Activated naive CD4-positive, alpha-beta T cell treated with anti-CD3 and anti-CD28 coated beads for 36 hours (primary cell): ENCODE measurements at regions not wholly inside any gene's neighbourhood (a gene's known extent, or its start where the extent isn't known, plus 50 kb on each side); places are given as distances from the start of the nearest gene placed in this dataset.

Experiments used
- CTCF ChIA-PET: fragments of 350-600 bp; sonication (Branson Sonifier 250); formaldehyde crosslinking; loops from one replicate; lab custom pipeline; 2021; ENCODE audit warnings: antibody characterized with exemption; lab: Charles Lee
- DNase-seq: peaks from one replicate; pipeline ENCODE4 v3.0.0-alpha.2; 2020
- H3K27ac Mint-ChIP-seq: one replicate; pipeline ENCODE4 v1.8.0; 2021; ENCODE audit warnings: mild to moderate bottlenecking, mixed read lengths
- H3K27me3 Mint-ChIP-seq: one replicate; pipeline ENCODE4 v1.8.0; 2021; ENCODE audit warnings: low read depth, mixed read lengths
- H3K36me3 Mint-ChIP-seq: one replicate; pipeline ENCODE4 v1.8.0; 2021; ENCODE audit warnings: low read depth, mixed read lengths
- H3K4me1 Mint-ChIP-seq: one replicate; pipeline ENCODE4 v1.8.0; 2021; ENCODE audit warnings: low read depth, mixed read lengths
- H3K4me3 Mint-ChIP-seq: one replicate; pipeline ENCODE4 v1.8.0; 2021; ENCODE audit warnings: mild to moderate bottlenecking, moderate library complexity, mixed read lengths
- H3K9me3 Mint-ChIP-seq: one replicate; pipeline ENCODE4 v1.8.0; 2021; ENCODE audit warnings: mixed read lengths
- intact Hi-C: fragments of 100-400 bp; cut with micrococcal nuclease; formaldehyde crosslinking; loops from one replicate; pipeline ENCODE4 v1.15.1; 2023

DNA sequence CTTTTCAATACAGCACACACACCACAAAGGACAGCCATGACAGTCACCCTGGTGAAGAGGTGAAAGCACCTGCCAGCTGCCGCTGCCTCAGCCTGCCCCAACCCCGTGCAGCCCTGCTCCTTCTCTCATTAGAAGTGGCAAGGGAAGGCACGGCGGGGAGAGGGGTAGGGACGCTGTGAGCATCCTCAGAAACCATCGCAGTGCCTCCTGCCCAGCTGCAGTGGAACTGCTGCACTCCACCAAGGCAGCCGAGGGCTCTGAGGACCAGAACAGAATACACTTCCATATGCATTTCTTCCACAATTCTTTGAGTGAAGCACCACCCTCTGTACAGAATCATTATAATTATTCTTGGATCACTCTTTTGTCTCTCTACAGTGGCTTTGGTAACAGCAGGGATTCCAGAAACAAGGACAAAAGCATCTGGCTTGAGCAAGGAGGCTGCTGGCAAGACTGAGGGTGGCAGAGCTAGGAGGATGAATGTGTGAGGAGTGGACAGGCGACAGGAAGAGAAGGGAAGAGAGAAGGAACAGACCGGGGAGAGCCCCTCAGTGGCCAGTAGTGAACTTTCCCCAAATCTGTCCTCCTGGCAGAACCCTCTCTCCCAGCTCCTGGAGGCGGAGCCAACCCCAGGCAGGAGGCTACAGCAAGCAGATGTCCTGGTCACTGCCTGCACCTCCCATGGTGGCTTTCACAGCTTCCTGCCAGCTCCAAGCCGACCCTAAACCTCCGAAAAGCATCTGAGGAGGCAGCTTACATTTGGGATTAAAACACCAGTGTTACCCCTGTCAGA is 73.2 kb downstream of the MTNR1A start:
- DNase-seq = no peak
- H3K4me3 Mint-ChIP-seq = no peak overlapping the region
- intact Hi-C loops = no loop called here
- H3K27ac Mint-ChIP-seq = no peak overlapping the region
- CTCF ChIA-PET = interaction anchor here (0.6 kb wide), 1 partner anchor 158 kb away, joined by 3 read pairs; no protein-coding TSS in a partner anchor
- peaks cover 4% of the 10 kb centered on the region for H3K9me3 Mint-ChIP-seq
- no peaks in the 10 kb centered on the region for H3K36me3 Mint-ChIP-seq
- no peaks in the 10 kb centered on the region for H3K4me1 Mint-ChIP-seq
- peaks cover 3% of the 10 kb centered on the region for H3K27me3 Mint-ChIP-seq

- Mint-ChIP-seq H3K4me3 (no peak overlapping the region), H3K36me3 (no peaks in the 10 kb centered on the region), H3K27ac (no peak overlapping the region), H3K27me3 (peaks cover 9% of the 10 kb centered on the region), H3K4me1 (no peaks in the 10 kb centered on the region), H3K9me3 (no peaks in the 10 kb centered on the region)
- CTCF ChIA-PET = no interaction called here
- intact Hi-C loops = no loop called here
- DNase-seq = no peak
These were observed 80.2 kb downstream of the MTNR1A start for GRCh38 chr4:186475202-186475601.

DNA sequence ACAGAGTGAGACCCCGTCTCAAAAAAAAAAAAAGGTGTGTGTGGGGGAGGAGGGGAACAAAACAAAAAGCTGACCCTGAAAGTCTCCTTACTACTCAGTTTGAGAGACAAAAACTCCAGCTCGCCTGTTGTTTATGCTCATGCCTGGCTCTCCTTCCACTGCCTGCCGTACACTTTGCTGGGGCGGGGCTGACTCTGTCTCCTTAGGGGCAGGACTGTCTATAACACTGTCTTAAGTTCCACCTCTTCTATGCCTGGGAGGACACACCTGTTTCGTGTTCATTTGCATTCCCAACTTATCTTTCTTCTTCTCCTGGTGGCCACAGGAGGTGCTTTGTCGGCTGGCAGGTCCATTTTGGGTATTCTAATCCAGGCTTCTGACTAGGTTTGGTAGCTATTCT is 81.4 kb downstream of the MTNR1A start:
- intact Hi-C loops = loop anchor here (1.0 to 5.0 kb wide), 2 partner anchors 113 to 177 kb away; no protein-coding TSS in a partner anchor
- H3K27me3 Mint-ChIP-seq = peaks cover 9% of the 10 kb centered on the region
- H3K36me3 Mint-ChIP-seq = no peaks in the 10 kb centered on the region
- no peaks in the 10 kb centered on the region for H3K4me1 Mint-ChIP-seq
- H3K4me3 Mint-ChIP-seq = no peak overlapping the region
- no peak overlapping the region for H3K27ac Mint-ChIP-seq
- no peak for DNase-seq
- no peaks in the 10 kb centered on the region for H3K9me3 Mint-ChIP-seq
- CTCF ChIA-PET = interaction anchor here (0.6 to 1.4 kb wide), 3 partner anchors 10 to 732 kb away, joined by 3 read pairs; no protein-coding TSS in a partner anchor

GRCh38 chr4:186472948-186473347 is 82.4 kb downstream of the MTNR1A start:
- H3K4me3 Mint-ChIP-seq = no peak overlapping the region
- intact Hi-C loops = loop anchor here (1.0 to 5.0 kb wide), 2 partner anchors 114 to 176 kb away; no protein-coding TSS in a partner anchor
- H3K4me1 Mint-ChIP-seq = no peaks in the 10 kb centered on the region
- H3K9me3 Mint-ChIP-seq = no peaks in the 10 kb centered on the region
- no peaks in the 10 kb centered on the region for H3K36me3 Mint-ChIP-seq
- peaks cover 9% of the 10 kb centered on the region for H3K27me3 Mint-ChIP-seq
- CTCF ChIA-PET = interaction anchor here (0.6 to 1.4 kb wide), 2 partner anchors 9 to 592 kb away, joined by 3 read pairs; no protein-coding TSS in a partner anchor
- no peak overlapping the region for H3K27ac Mint-ChIP-seq
- no peak for DNase-seq

GRCh38 chr4:186471441-186471840 is 83.9 kb downstream of the MTNR1A start:
- CTCF ChIA-PET = no interaction called here
- no peak for DNase-seq
- Mint-ChIP-seq H3K4me3 (no peak overlapping the region), H3K27ac (no peak overlapping the region), H3K9me3 (no peaks in the 10 kb centered on the region), H3K27me3 (peaks cover 9% of the 10 kb centered on the region), H3K4me1 (no peaks in the 10 kb centered on the region), H3K36me3 (no peaks in the 10 kb centered on the region)
- intact Hi-C loops = loop anchor here (5.0 kb wide), 1 partner anchor 174 kb away; no protein-coding TSS in a partner anchor

DNA sequence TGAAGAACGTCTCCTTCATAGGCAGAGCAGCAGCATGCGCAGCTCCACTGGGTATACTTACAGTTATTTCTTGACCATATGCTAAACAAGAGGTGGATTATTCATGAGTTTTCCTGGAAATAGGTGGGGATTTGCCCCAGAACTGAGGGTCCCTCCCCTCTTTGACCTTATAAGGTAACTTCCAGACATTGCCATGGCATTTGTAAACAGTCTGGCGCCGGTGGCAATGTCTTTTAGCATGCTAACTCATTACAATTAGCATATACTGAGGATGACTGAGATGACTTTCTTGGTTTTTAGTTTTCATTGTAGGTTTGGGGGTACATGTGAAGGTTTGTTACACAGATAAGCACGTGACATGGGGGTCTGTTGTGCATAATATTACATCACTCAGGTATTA is 97.3 kb downstream of the MTNR1A start:
- no peak overlapping the region for H3K27ac Mint-ChIP-seq
- H3K36me3 Mint-ChIP-seq = no peaks in the 10 kb centered on the region
- no peaks in the 10 kb centered on the region for H3K4me1 Mint-ChIP-seq
- no peak overlapping the region for H3K4me3 Mint-ChIP-seq
- DNase-seq = no peak
- intact Hi-C loops = no loop called here
- no peaks in the 10 kb centered on the region for H3K9me3 Mint-ChIP-seq
- CTCF ChIA-PET = interaction anchor here (0.6 kb wide), 1 partner anchor 1565 kb away, joined by 3 read pairs; no protein-coding TSS in a partner anchor
- H3K27me3 Mint-ChIP-seq = peaks cover 20% of the 10 kb centered on the region

GRCh38 chr4:186451982-186452381 is 103.4 kb downstream of the MTNR1A start:
- intact Hi-C loops = no loop called here
- H3K9me3 Mint-ChIP-seq = peaks cover 20% of the 10 kb centered on the region
- CTCF ChIA-PET = no interaction called here
- DNase-seq = no peak
- peaks cover 2% of the 10 kb centered on the region for H3K36me3 Mint-ChIP-seq
- no peak overlapping the region for H3K4me3 Mint-ChIP-seq
- H3K4me1 Mint-ChIP-seq = no peaks in the 10 kb centered on the region
- H3K27me3 Mint-ChIP-seq = peaks cover 5% of the 10 kb centered on the region
- no peak overlapping the region for H3K27ac Mint-ChIP-seq

DNA sequence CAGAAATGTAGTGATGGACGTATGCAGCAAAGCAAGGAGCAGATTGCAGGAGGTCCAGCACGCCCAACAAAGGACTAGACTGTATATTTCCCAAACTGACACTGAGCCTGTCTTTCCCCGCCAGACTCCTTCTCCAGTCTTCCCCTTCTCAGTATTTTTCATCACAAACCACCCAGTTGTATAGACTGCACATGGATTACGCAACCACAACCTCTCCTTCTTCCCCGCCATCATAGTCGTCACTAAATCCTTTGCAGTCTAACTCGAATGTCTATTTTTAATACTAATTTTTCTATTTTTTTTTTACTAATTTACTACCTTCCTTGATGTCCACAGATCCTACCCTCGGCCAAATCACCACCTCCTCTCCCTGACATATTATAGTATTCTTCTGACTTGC is 105.4 kb downstream of the MTNR1A start:
- CTCF ChIA-PET = no interaction called here
- DNase-seq = no peak
- Mint-ChIP-seq H3K4me1 (no peaks in the 10 kb centered on the region), H3K27ac (no peak overlapping the region), H3K36me3 (peaks cover 2% of the 10 kb centered on the region), H3K4me3 (no peak overlapping the region), H3K9me3 (peaks cover 20% of the 10 kb centered on the region), H3K27me3 (peaks cover 3% of the 10 kb centered on the region)
- intact Hi-C loops = no loop called here

GRCh38 chr4:186445040-186445439 is 110.3 kb downstream of the MTNR1A start:
- H3K4me1 Mint-ChIP-seq = no peaks in the 10 kb centered on the region
- H3K4me3 Mint-ChIP-seq = no peak overlapping the region
- H3K27me3 Mint-ChIP-seq = no peaks in the 10 kb centered on the region
- H3K27ac Mint-ChIP-seq = no peak overlapping the region
- DNase-seq = no peak
- H3K9me3 Mint-ChIP-seq = no peaks in the 10 kb centered on the region
- CTCF ChIA-PET = no interaction called here
- H3K36me3 Mint-ChIP-seq = no peaks in the 10 kb centered on the region
- intact Hi-C loops = no loop called here

- intact Hi-C loops = no loop called here
- H3K36me3 Mint-ChIP-seq = no peaks in the 10 kb centered on the region
- H3K4me3 Mint-ChIP-seq = no peak overlapping the region
- DNase-seq = no peak
- no peaks in the 10 kb centered on the region for H3K27me3 Mint-ChIP-seq
- no peaks in the 10 kb centered on the region for H3K4me1 Mint-ChIP-seq
- no peak overlapping the region for H3K27ac Mint-ChIP-seq
- CTCF ChIA-PET = no interaction called here
- peaks cover under 1% of the 10 kb centered on the region for H3K9me3 Mint-ChIP-seq
These were observed 113.9 kb downstream of the MTNR1A start for GRCh38 chr4:186441502-186441901.

DNA sequence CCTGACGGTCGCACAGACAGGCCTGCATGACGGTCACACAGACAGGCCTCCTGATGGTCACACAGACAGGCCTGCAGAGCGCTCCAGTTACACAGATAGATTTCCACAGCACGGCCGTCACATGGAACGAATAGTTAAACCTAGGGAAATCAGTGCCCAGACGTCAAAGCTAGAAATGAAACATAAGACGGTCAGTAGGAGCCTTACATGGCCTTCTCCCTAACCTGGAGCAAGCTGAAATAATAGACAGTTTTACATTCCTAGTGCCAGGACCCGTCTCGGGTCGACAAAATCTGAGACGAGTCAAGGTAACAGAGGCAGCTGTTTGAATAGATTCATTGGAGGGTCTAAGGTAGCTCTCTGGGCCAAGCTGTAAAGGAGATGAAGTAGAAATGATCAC is 126.9 kb downstream of the MTNR1A start:
- no peaks in the 10 kb centered on the region for H3K4me1 Mint-ChIP-seq
- H3K36me3 Mint-ChIP-seq = no peaks in the 10 kb centered on the region
- H3K27me3 Mint-ChIP-seq = no peaks in the 10 kb centered on the region
- DNase-seq = no peak
- intact Hi-C loops = no loop called here
- no peak overlapping the region for H3K4me3 Mint-ChIP-seq
- CTCF ChIA-PET = no interaction called here
- no peak overlapping the region for H3K27ac Mint-ChIP-seq
- no peaks in the 10 kb centered on the region for H3K9me3 Mint-ChIP-seq

DNA sequence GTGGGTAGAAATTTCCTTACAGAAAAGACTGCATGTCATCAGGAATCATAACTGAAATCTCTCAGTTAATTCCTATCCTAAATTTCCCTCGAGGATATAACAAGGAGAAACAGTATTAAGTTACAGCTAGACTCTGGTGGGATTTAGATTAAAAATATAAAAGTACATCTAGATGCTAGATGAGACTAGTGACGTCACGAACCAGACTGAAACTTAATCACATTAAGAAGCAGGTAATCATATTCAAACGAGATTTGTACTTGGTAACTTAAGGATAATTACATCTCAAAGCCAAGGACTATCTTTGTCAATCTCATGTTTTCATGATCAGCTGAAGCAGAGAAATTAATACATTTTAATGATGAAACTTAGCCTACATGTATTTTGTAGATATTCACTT is 130.6 kb downstream of the MTNR1A start:
- peaks cover 4% of the 10 kb centered on the region for H3K27me3 Mint-ChIP-seq
- no peak overlapping the region for H3K4me3 Mint-ChIP-seq

DNA sequence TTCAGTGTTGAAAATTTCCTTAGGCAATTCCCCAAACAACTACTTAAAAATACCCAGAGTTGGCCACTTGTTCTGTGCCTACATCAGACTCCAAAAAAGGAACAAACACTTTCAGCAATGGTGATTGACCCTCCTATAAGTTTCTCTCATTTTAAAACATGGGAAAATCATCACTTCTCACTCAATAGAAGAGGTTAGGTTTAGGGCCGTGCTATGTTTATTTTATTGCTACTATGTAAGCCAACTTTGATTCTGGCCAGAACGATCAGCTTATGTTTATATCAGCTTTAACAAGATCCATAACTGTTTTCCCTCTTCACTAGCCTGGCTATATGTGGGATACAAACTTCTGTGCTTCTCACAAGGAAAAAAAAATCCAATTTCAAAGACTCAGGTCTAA is 133.1 kb downstream of the MTNR1A start:
- H3K9me3 Mint-ChIP-seq = no peaks in the 10 kb centered on the region
- H3K4me1 Mint-ChIP-seq = no peaks in the 10 kb centered on the region
- no peaks in the 10 kb centered on the region for H3K36me3 Mint-ChIP-seq
- peaks cover 7% of the 10 kb centered on the region for H3K27me3 Mint-ChIP-seq
- no peak overlapping the region for H3K4me3 Mint-ChIP-seq
- intact Hi-C loops = no loop called here
- no peak for DNase-seq
- no peak overlapping the region for H3K27ac Mint-ChIP-seq
- CTCF ChIA-PET = no interaction called here

More for the DNA sequence above, 130.6 kb downstream of the MTNR1A start:
- DNase-seq = no peak
- Mint-ChIP-seq H3K36me3 (no peaks in the 10 kb centered on the region), H3K27ac (no peak overlapping the region), H3K9me3 (no peaks in the 10 kb centered on the region), H3K4me1 (no peaks in the 10 kb centered on the region)
- intact Hi-C loops = no loop called here
- CTCF ChIA-PET = no interaction called here
